Common myeloid progenitor, CD34-positive (primary cell): ENCODE measurements at regions not wholly inside any gene's neighbourhood (a gene's known extent, or its start where the extent isn't known, plus 50 kb on each side); places are given as distances from the start of the nearest gene placed in this dataset.
"Not testable (repeated sequence)": the region's sequence is repeated elsewhere in the genome, so short reads cannot be mapped to it uniquely, and the experiment has no call there.

Experiments used
- CTCF ChIA-PET: fragments of 350-600 bp; sonication (Branson Sonifier 250); formaldehyde crosslinking; loops from one replicate; lab custom pipeline; 2021; ENCODE audit warnings: antibody characterized with exemption; lab: Charles Lee
- POLR2A ChIA-PET: fragments of 350-600 bp; sonication (Branson Sonifier 250); formaldehyde crosslinking; loops from one replicate; lab custom pipeline; 2021; ENCODE audit warnings: antibody characterized with exemption; lab: Charles Lee
- DNase-seq, 3 donors: peaks; one replicate each; pipeline versions ENCODE4 v3.0.0 to v3.0.0-alpha.2; 2013
- H3K27ac ChIP-seq, 2 experiments: 1 replicate in 1 of 2; 2 replicates in 1 of 2; pipeline ENCODE4 v1.7.0; 2013; ENCODE audit warnings: inconsistent platforms in 2 of 2, low read length in 2 of 2, mild to moderate bottlenecking in 2 of 2, low read depth in 1 of 2, moderate library complexity in 1 of 2; ENCODE audit not compliant: severe bottlenecking in 2 of 2, insufficient read depth in 1 of 2, poor library complexity in 1 of 2
- H3K27me3 ChIP-seq, 5 experiments: replicated peaks in 2 of 5; 1 replicate in 3 of 5; 2 replicates in 2 of 5; pipeline versions ENCODE4 v1.6.1 to v1.7.0; 2013; ENCODE audit warnings: low read length in 4 of 5, mild to moderate bottlenecking in 2 of 5, moderate library complexity in 2 of 5, inconsistent platforms in 1 of 5; ENCODE audit not compliant: insufficient read depth in 5 of 5, control insufficient read depth in 4 of 5
- H3K36me3 ChIP-seq, 4 experiments: 1 replicate in 2 of 4; 2 replicates in 2 of 4; pipeline versions ENCODE4 v1.6.1 to v1.7.0; 2013; ENCODE audit warnings: low read length in 3 of 4, control low read depth in 1 of 4, mild to moderate bottlenecking in 1 of 4; ENCODE audit not compliant: control insufficient read depth in 4 of 4, insufficient read depth in 4 of 4
- H3K4me1 ChIP-seq, 4 experiments: 1 replicate in 3 of 4; 2 replicates in 1 of 4; pipeline versions ENCODE4 v1.6.1 to v1.7.1; 2013; ENCODE audit warnings: low read length in 3 of 4, mild to moderate bottlenecking in 3 of 4, control low read depth in 1 of 4, inconsistent platforms in 1 of 4, moderate library complexity in 1 of 4; ENCODE audit not compliant: control insufficient read depth in 4 of 4, insufficient read depth in 4 of 4; ENCODE audit errors: control extremely low read depth in 1 of 4
- H3K4me3 ChIP-seq, 7 experiments: 1 replicate in 4 of 7; 2 replicates in 3 of 7; pipeline versions ENCODE4 v1.5.1 to v1.7.0; 2013; ENCODE audit warnings: mild to moderate bottlenecking in 7 of 7, low read length in 6 of 7, moderate library complexity in 6 of 7, inconsistent platforms in 2 of 7, low read depth in 2 of 7, control low read depth in 1 of 7; ENCODE audit not compliant: insufficient read depth in 4 of 7, control insufficient read depth in 1 of 7; ENCODE audit errors: extremely low read depth in 1 of 7
- H3K9me3 ChIP-seq, 5 experiments: 1 replicate in 4 of 5; 2 replicates in 1 of 5; pipeline versions ENCODE4 v1.6.1 to v1.7.1; 2013; ENCODE audit warnings: low read length in 4 of 5, mild to moderate bottlenecking in 2 of 5, inconsistent platforms in 1 of 5, low read depth in 1 of 5, moderate library complexity in 1 of 5; ENCODE audit not compliant: control insufficient read depth in 4 of 5, insufficient read depth in 2 of 5; ENCODE audit errors: control extremely low read depth in 1 of 5
- WGBS: methylation state at CpG from one replicate; pipeline ENCODE4 v1.1.5; 2013; ENCODE audit not compliant: insufficient coverage; 5-methylcytosine and 5-hydroxymethylcytosine counted together

GRCh38 chr3:11910971-11911531 lies 64.4 kb upstream of the TAMM41 start:
- Histone ChIP-seq H3K36me3 (no peaks in the 10 kb centered on the region), H3K4me1 (no peaks in the 10 kb centered on the region), H3K4me3 (peak overlapping the region in 1 of 7 experiments; percentile 15), H3K27me3 (peaks cover 0 to 2% (median 0%) of the 10 kb centered on the region in 5 experiments), H3K27ac (no peak overlapping the region), H3K9me3 (no peaks in the 10 kb centered on the region)
- 76% methylated on average over 9 of the region's 20 CpGs for WGBS
- CTCF ChIA-PET: no interaction called here
- DNase-seq: peak in 1 of 3 donors; percentile 1
- POLR2A ChIA-PET: no interaction called here

GRCh38 chr3:11911887-11912286 lies 65.2 kb upstream of the TAMM41 start:
- H3K4me3 ChIP-seq, POLR2A ChIA-PET, H3K9me3 ChIP-seq, CTCF ChIA-PET, H3K27me3 ChIP-seq, H3K36me3 ChIP-seq, H3K4me1 ChIP-seq, H3K27ac ChIP-seq, DNase-seq: not testable (repeated sequence)
- 72% methylated on average over 4 of the region's 10 CpGs for WGBS

DNA sequence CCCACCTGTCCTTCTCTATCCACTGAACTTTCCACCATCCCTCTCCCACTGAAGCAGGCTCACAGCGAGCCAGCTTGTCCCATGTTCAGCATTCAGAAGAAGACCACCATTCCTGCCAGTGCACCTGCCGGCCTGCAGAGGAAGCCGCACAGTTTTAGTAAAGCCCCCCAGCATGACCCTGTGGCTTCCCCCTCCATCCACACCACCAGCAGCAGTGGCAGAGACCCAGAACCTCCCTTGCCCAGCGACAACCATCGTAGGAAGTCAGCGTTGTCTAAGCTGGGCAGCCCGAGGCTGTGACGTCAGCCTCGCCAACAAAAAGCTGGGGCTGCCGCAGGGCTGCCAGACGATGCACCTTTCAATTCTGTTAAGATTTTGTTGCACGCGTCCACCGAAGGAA lies 66.6 kb upstream of the TAMM41 start:
- Histone ChIP-seq H3K27ac (no peak overlapping the region), H3K27me3 (peaks cover 0 to 2% (median 0%) of the 10 kb centered on the region in 5 experiments), H3K4me1 (no peaks in the 10 kb centered on the region), H3K9me3 (no peaks in the 10 kb centered on the region), H3K36me3 (no peaks in the 10 kb centered on the region), H3K4me3 (no peak overlapping the region)
- CTCF ChIA-PET: no interaction called here
- 90% methylated on average over 10 of the region's 14 CpGs for WGBS
- POLR2A ChIA-PET: no interaction called here
- DNase-seq: no peak

GRCh38 chr3:11914041-11914440 lies 67.4 kb upstream of the TAMM41 start:
- ChIA-PET POLR2A (no interaction called here), CTCF (no interaction called here)
- Histone ChIP-seq H3K27me3 (peaks cover 0 to 2% (median 0%) of the 10 kb centered on the region in 5 experiments), H3K36me3 (no peaks in the 10 kb centered on the region), H3K4me3 (no peak overlapping the region), H3K27ac (no peak overlapping the region), H3K4me1 (no peaks in the 10 kb centered on the region), H3K9me3 (no peaks in the 10 kb centered on the region)
- 96% methylated on average over 7 of the region's 9 CpGs for WGBS
- DNase-seq: no peak

DNA sequence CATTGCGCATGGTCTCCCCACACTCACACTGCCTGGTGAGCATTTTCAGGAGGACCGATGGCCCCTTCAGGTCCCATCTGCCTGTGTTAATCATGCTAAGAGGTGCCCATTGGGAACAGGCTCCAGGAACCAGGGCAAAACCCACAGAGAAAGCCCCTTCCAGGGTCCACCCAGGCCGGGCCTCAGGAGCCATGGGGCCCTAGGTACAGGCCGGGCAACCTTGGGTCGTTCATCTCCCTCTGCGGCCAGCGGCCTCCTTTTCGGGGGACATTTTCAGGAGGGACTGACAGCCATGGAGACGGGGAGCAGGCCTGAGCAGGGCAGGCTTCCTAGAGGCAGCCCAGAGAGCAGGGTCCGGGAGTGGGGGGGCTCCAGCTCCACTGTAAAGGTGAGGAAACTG lies 68.0 kb upstream of the TAMM41 start:
- CTCF ChIA-PET: no interaction called here
- no peak overlapping the region for H3K4me3 ChIP-seq
- H3K27me3 ChIP-seq: peaks cover 0 to 4% (median 0%) of the 10 kb centered on the region in 5 experiments
- POLR2A ChIA-PET: no interaction called here
- 96% methylated on average over 9 of the region's 10 CpGs for whole genome bisulfite sequencing
- no peak overlapping the region for H3K27ac ChIP-seq
- no peaks in the 10 kb centered on the region for H3K4me1 ChIP-seq
- no peaks in the 10 kb centered on the region for H3K9me3 ChIP-seq
- no peaks in the 10 kb centered on the region for H3K36me3 ChIP-seq
- no peak for DNase-seq

- Histone ChIP-seq H3K9me3 (no peaks in the 10 kb centered on the region), H3K27me3 (peaks cover 0 to 4% (median 0%) of the 10 kb centered on the region in 5 experiments), H3K4me1 (no peaks in the 10 kb centered on the region), H3K36me3 (no peaks in the 10 kb centered on the region), H3K4me3 (no peak overlapping the region), H3K27ac (no peak overlapping the region)
- ChIA-PET POLR2A (no interaction called here), CTCF (no interaction called here)
- no peak for DNase-seq
- WGBS: 83% methylated on average over 11 of the region's 11 CpGs
These were observed 69.1 kb upstream of the TAMM41 start for GRCh38 chr3:11915621-11916424.

DNA sequence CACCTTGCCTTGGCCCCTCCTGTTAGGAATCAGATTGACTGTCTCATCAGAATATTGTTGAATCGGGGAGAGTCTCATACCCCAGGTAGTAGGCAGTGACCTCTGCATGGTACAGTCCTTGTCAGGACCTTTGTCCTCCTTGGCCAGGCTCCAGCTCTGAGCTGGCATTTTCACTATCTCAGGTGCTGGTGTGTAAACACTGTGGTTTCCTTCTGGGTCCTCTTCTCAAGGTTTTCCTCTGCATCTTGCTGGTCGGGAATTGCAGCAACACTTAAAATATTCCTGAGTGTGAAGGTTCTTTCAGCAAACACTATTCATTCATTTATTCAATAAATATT lies 69.7 kb upstream of the TAMM41 start:
- CTCF ChIA-PET, DNase-seq: not testable (repeated sequence)
- WGBS: 100% methylated on average over 1 of the region's 2 CpGs

More for the DNA sequence above, 69.7 kb upstream of the TAMM41 start:
- H3K27ac ChIP-seq, POLR2A ChIA-PET, H3K9me3 ChIP-seq, H3K27me3 ChIP-seq, H3K36me3 ChIP-seq, H3K4me1 ChIP-seq, H3K4me3 ChIP-seq: not testable (repeated sequence)
